Upper lobe of left lung (tissue), 6 donors: ENCODE measurements at regions not wholly inside any gene's neighbourhood (a gene's known extent, or its start where the extent isn't known, plus 50 kb on each side); places are given as distances from the start of the nearest gene placed in this dataset.

Experiments
- ATAC-seq, 2 donors: fragments of 200-7000 bp; cut with Tn5 transposase; one replicate each; pipeline ENCODE4 v1.9.1; 2022; ENCODE audit warnings: mild to moderate bottlenecking in 2 of 2, moderate library complexity in 2 of 2; ENCODE audit not compliant: low FRiP score in 2 of 2
- DNase-seq, 2 donors: peaks; one replicate each; pipeline ENCODE4 v3.0.0-alpha.2; 2019 to 2020
- H3K27ac ChIP-seq, 4 donors: fragments of 200-600 bp; sonication (generic); one replicate each; pipeline ENCODE4 v1.5.1; 2016 to 2019
- H3K27me3 ChIP-seq, 4 donors: fragments of 200-600 bp; sonication (generic); one replicate each; pipeline ENCODE4 v1.5.1; 2017 to 2019
- H3K36me3 ChIP-seq, 4 donors: fragments of 200-600 bp; sonication (generic); one replicate each; pipeline ENCODE4 v1.5.1; 2016 to 2019
- H3K4me1 ChIP-seq, 4 donors: fragments of 200-600 bp; sonication (generic); one replicate each; pipeline ENCODE4 v1.5.1; 2018 to 2019
- H3K4me3 ChIP-seq, 4 donors: fragments of 200-600 bp; sonication (generic); one replicate each; pipeline ENCODE4 v1.5.1; 2017 to 2019; ENCODE audit warnings: mild to moderate bottlenecking in 2 of 4, moderate library complexity in 1 of 4
- H3K9me3 ChIP-seq, 4 donors: fragments of 200-600 bp; sonication (generic); one replicate each; pipeline ENCODE4 v1.5.1; 2018 to 2019
- EP300 ChIP-seq, 4 donors: sonication (generic); formaldehyde crosslinking; IDR thresholded peaks; one replicate each; pipeline ENCODE4 v1.5.1; 2017; ENCODE audit warnings: antibody characterized with exemption in 4 of 4, control low read depth in 2 of 4
- POLR2A ChIP-seq, 4 donors: fragments of 450-650 bp; IDR thresholded peaks; one replicate each; pipeline ENCODE4 v1.5.1; 2016 to 2017; ENCODE audit warnings: antibody characterized with exemption in 4 of 4, mild to moderate bottlenecking in 2 of 4
- POLR2AphosphoS5 ChIP-seq, 2 donors: sonication (generic); formaldehyde crosslinking; IDR thresholded peaks; one replicate each; pipeline ENCODE4 v1.5.1; 2017; ENCODE audit warnings: antibody characterized with exemption in 2 of 2
- WGBS, 2 donors: methylation state at CpG; one replicate each; pipeline ENCODE4 v1.1.5; 2017 to 2018; 5-methylcytosine and 5-hydroxymethylcytosine counted together
- TF ChIP-seq, protein P1 (sequence below), 6 experiments: fragments of 450-650 bp in 4 of 6; fragments of 200-600 bp in 2 of 6; sonication (generic) in 2 of 6; IDR thresholded peaks; one replicate each; pipeline ENCODE4 v1.5.1; 2016 to 2019; ENCODE audit warnings: antibody characterized with exemption in 6 of 6
- donor health status: DM: no; HTN: no; CAD: no; lungs with moderate emphysema.
- donor health status: DM: no; HTN: yes; CAD: no; lungs with severe emphysema.

DNA sequence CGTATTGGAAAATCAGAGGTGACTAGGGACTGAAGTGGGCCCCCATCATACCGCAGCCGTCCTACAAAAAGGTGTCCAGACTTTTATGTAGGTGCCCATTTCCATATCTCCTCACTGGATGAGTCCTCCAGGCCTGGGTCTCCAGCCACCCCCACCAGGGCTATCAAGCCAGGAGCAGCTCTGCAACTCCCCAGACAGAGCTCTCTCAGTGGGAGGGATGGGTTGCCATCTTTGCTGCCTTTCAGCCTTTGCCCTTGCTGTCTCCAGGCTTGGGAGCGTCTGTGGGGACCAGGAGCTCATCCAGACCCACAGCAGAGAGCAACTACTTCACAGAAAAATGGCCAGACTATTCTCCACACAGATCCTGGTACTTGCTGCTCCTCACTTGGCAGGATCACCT lies 802.7 kb upstream of the IGFBP3 start:
- H3K4me3 ChIP-seq, result no peak overlapping the region
- no peak for DNase-seq
- no peaks in the 10 kb centered on the region for H3K4me1 ChIP-seq
- TF ChIP-seq, protein P1, sequence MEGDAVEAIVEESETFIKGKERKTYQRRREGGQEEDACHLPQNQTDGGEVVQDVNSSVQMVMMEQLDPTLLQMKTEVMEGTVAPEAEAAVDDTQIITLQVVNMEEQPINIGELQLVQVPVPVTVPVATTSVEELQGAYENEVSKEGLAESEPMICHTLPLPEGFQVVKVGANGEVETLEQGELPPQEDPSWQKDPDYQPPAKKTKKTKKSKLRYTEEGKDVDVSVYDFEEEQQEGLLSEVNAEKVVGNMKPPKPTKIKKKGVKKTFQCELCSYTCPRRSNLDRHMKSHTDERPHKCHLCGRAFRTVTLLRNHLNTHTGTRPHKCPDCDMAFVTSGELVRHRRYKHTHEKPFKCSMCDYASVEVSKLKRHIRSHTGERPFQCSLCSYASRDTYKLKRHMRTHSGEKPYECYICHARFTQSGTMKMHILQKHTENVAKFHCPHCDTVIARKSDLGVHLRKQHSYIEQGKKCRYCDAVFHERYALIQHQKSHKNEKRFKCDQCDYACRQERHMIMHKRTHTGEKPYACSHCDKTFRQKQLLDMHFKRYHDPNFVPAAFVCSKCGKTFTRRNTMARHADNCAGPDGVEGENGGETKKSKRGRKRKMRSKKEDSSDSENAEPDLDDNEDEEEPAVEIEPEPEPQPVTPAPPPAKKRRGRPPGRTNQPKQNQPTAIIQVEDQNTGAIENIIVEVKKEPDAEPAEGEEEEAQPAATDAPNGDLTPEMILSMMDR (IDR thresholded peaks at IDR 0.05), result no peak
- TF ChIP-seq EP300 (IDR thresholded peaks at IDR 0.05), result no peak
- no peak for TF ChIP-seq POLR2A (IDR thresholded peaks at IDR 0.05)
- TF ChIP-seq POLR2AphosphoS5 (IDR thresholded peaks at IDR 0.05), result no peak
- H3K27ac ChIP-seq, result no peak overlapping the region
- 87 to 91% methylated on average over 4 of the region's 4 CpGs for WGBS, 2 donors
- ATAC-seq, result no peak
- H3K9me3 ChIP-seq, result peaks cover 0 to 6% (median 0%) of the 10 kb centered on the region in 4 donors
- H3K36me3 ChIP-seq, result no peaks in the 10 kb centered on the region
- no peaks in the 10 kb centered on the region for H3K27me3 ChIP-seq

DNA sequence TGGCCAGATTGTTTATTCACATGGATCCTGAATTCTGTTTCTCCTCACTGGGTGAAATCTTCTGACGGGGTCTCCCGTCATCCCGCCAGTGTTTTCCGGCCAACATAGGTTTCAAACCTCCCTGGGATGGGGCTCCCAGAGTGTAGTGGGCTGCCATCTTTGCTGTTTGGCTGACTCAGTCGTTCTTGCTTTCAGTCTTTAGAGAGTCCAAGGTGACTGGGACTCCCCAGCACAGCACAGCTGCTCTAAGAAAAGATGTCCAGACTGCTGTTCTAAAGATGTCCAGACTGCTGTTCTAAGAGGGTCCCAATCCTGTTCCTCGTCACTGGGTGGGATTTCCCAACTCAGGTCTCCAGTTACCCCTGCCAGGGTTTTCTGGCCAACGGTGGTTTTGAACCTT lies 801.9 kb upstream of the IGFBP3 start:
- Histone ChIP-seq H3K27ac (no peak overlapping the region), H3K4me1 (no peaks in the 10 kb centered on the region), H3K27me3 (no peaks in the 10 kb centered on the region), H3K36me3 (no peaks in the 10 kb centered on the region), H3K4me3 (no peak overlapping the region), H3K9me3 (peaks cover 0 to 6% (median 0%) of the 10 kb centered on the region in 4 donors)
- 81 to 93% methylated on average over 4 to 7 of the region's 7 CpGs for WGBS, 2 donors
- DNase-seq (no peak), ATAC-seq (no peak)
- TF ChIP-seq EP300 (IDR thresholded peaks at IDR 0.05), result no peak
- no peak for TF ChIP-seq POLR2AphosphoS5 (IDR thresholded peaks at IDR 0.05)
- no peak for TF ChIP-seq POLR2A (IDR thresholded peaks at IDR 0.05)
- TF ChIP-seq, protein P1 (IDR thresholded peaks at IDR 0.05), result no peak

DNA sequence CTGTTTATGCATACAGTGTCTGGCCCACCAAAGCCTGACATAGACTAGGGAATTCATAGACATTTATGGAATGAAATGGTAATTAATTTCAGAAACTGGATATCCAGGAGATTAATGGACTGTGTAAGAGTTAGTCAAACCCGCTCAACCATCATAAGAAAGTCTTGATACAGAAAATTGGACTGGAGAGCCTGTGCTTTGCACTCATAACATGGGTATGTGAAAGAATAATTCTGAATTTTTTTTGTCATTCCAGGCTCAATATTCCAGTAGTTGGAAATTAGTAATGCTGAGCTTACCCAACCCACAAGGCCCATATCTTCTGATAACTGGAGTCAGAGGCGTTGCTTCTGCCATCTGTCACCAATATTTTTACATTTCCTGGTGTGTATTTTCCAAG lies 799.7 kb upstream of the IGFBP3 start:
- H3K9me3 ChIP-seq, result peaks cover 0 to 6% (median 0%) of the 10 kb centered on the region in 4 donors
- no peak for ATAC-seq
- TF ChIP-seq, protein P1 (IDR thresholded peaks at IDR 0.05), result no peak
- TF ChIP-seq EP300 (IDR thresholded peaks at IDR 0.05), result no peak
- TF ChIP-seq POLR2AphosphoS5 (IDR thresholded peaks at IDR 0.05), result no peak
- no peak for TF ChIP-seq POLR2A (IDR thresholded peaks at IDR 0.05)
- no peak overlapping the region for H3K27ac ChIP-seq
- H3K36me3 ChIP-seq, result no peaks in the 10 kb centered on the region
- no peak overlapping the region for H3K4me3 ChIP-seq
- no peak for DNase-seq
- WGBS, 2 donors, result 42 to 48% methylated on average over 2 of the region's 2 CpGs
- H3K27me3 ChIP-seq, result no peaks in the 10 kb centered on the region
- H3K4me1 ChIP-seq, result no peaks in the 10 kb centered on the region

DNA sequence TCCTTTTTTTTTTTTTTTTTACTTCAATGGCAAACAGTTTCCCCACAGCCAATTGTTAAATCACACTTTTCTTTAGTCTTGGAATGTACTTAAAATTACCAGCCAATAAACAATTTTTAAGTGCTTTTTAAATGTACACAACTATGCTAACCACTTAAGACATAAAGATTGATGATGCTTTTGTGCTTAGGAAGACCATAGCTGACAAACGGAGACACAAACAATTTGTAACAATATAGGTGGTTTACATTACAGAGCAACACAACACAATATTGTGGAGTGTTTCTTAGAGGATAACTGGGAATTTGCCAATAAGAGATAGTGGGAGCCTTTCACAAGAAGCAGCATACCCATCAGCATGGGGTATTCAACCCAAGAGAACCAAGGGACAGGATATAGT lies 798.5 kb upstream of the IGFBP3 start:
- H3K4me1 ChIP-seq, result no peaks in the 10 kb centered on the region
- H3K4me3 ChIP-seq, result no peak overlapping the region
- TF ChIP-seq EP300 (IDR thresholded peaks at IDR 0.05) (no peak), POLR2A (IDR thresholded peaks at IDR 0.05) (no peak), POLR2AphosphoS5 (IDR thresholded peaks at IDR 0.05) (no peak)
- TF ChIP-seq, protein P1 (IDR thresholded peaks at IDR 0.05), result no peak
- peaks cover 0 to 6% (median 0%) of the 10 kb centered on the region in 4 donors for H3K9me3 ChIP-seq
- no peak for DNase-seq
- H3K36me3 ChIP-seq, result no peaks in the 10 kb centered on the region
- no peak for ATAC-seq
- H3K27ac ChIP-seq, result no peak overlapping the region
- no peaks in the 10 kb centered on the region for H3K27me3 ChIP-seq
- WGBS, 2 donors, result 59 to 73% methylated on average over 1 of the region's 1 CpG

DNA sequence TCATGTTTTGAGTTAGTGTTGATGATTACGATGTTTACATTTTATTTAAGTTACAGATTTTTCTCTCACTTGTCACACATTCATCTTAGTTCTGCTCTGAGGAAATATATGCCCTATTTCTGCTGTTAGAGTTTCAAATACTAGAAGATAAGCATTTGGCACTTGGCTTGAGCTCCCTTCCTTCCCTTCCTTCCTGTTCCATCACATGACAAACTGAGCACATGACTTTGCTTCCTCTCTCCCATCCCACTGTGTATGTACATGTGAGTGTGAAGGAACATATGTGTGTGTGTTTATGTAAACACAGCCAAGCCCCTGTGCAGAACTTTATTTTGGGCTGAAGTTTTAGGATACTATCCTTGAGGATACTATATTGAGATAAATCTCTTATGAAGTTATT lies 795.9 kb upstream of the IGFBP3 start:
- H3K9me3 ChIP-seq, result no peaks in the 10 kb centered on the region
- no peaks in the 10 kb centered on the region for H3K36me3 ChIP-seq
- H3K27ac ChIP-seq, result no peak overlapping the region
- WGBS, 2 donors, result 48 to 68% methylated on average over 1 of the region's 1 CpG
- no peak for DNase-seq
- no peak overlapping the region for H3K4me3 ChIP-seq
- H3K27me3 ChIP-seq, result no peaks in the 10 kb centered on the region
- no peak for ATAC-seq
- no peaks in the 10 kb centered on the region for H3K4me1 ChIP-seq
- TF ChIP-seq, protein P1 (IDR thresholded peaks at IDR 0.05), result no peak
- TF ChIP-seq POLR2AphosphoS5 (IDR thresholded peaks at IDR 0.05) (no peak), POLR2A (IDR thresholded peaks at IDR 0.05) (no peak), EP300 (IDR thresholded peaks at IDR 0.05) (no peak)
